ENCODE measurements at regions not wholly inside any gene's neighbourhood (a gene's known extent, or its start where the extent isn't known, plus 50 kb on each side); places are given as distances from the start of the nearest gene placed in this dataset.
A peak's percentile ranks its signal among the peaks of the same experiment; 100 is the strongest.
"Not testable (repeated sequence)": the region's sequence is repeated elsewhere in the genome, so short reads cannot be mapped to it uniquely, and the experiment has no call there.

DNA sequence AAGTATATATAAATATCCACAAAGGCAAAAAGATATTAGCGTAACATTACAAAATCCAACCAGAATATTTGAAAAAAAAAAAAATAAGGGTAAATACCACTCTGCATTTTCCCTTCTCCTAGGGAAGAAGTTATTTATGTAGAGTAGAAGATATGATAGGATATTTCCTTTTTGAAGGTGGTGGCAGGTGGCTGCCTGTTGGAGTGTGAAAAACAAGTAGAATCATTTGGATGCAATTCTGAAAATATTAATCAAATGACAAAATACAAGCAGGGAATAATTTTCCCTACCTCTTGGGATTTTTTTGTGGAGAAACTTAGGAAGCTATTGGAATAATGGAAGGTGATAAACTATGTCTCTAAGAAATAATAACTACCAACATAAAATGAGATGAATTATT, 62.5 kb upstream of the OGFRL1 start:
- Histone ChIP-seq H3K9me3 (no peaks in the 10 kb centered on the region), H3K27me3 (no peaks in the 10 kb centered on the region), H3K36me3 (no peaks in the 10 kb centered on the region), H3K4me1 (no peaks in the 10 kb centered on the region), H3K4me3 (no peak overlapping the region), H3K27ac (no peak overlapping the region)
- no peak for DNase-seq
- intact Hi-C loops (cut with DNase I; ENCODE audit: low total_unique reads): no loop called here
- 88 to 93% (median 92%) methylated on average over 1 of the region's 1 CpG for WGBS, 5 donors
- TF ChIP-seq POLR2AphosphoS5 (IDR thresholded peaks at IDR 0.05) (no peak), POLR2A (IDR thresholded peaks at IDR 0.05) (no peak), EP300 (IDR thresholded peaks at IDR 0.05) (no peak)
- TF ChIP-seq, protein P1, sequence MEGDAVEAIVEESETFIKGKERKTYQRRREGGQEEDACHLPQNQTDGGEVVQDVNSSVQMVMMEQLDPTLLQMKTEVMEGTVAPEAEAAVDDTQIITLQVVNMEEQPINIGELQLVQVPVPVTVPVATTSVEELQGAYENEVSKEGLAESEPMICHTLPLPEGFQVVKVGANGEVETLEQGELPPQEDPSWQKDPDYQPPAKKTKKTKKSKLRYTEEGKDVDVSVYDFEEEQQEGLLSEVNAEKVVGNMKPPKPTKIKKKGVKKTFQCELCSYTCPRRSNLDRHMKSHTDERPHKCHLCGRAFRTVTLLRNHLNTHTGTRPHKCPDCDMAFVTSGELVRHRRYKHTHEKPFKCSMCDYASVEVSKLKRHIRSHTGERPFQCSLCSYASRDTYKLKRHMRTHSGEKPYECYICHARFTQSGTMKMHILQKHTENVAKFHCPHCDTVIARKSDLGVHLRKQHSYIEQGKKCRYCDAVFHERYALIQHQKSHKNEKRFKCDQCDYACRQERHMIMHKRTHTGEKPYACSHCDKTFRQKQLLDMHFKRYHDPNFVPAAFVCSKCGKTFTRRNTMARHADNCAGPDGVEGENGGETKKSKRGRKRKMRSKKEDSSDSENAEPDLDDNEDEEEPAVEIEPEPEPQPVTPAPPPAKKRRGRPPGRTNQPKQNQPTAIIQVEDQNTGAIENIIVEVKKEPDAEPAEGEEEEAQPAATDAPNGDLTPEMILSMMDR (IDR thresholded peaks at IDR 0.05): no peak

DNA sequence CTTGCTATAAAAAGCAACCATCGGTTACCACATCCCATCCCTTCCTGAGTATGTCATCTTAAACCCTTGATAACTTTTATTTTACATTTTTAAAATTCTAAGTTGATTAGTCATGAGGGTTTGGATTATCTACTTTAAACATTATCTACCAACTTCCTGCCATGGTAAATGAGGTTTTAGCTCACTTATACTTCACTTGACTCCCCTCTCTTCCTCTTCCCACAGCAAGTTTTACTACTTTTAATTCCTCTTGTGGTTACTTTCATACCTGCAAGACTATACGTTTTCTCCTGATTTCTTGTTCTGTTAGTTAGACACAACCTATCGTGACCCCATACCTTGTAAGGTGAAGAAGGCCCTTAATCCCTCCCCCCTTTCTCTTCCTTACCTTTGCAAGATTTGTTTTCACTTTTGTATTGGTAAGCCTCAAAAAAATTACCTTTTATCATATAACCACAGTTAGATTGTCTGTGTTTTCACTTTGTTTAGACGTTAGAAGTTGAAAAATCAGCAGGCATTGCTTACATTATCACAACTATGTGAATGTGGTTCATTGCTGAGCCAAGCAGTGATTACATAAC, 60.1 kb upstream of the OGFRL1 start:
- H3K4me1 ChIP-seq: no peaks in the 10 kb centered on the region
- H3K27ac ChIP-seq: no peak overlapping the region
- peak in 1 of 2 donors; percentile 4 for DNase-seq
- no peaks in the 10 kb centered on the region for H3K27me3 ChIP-seq
- no peaks in the 10 kb centered on the region for H3K36me3 ChIP-seq
- WGBS, 5 donors: 50 to 52% (median 52%) methylated on average over 4 of the region's 4 CpGs
- intact Hi-C loops (cut with DNase I; ENCODE audit: low total_unique reads): no loop called here
- H3K9me3 ChIP-seq: no peaks in the 10 kb centered on the region
- no peak for TF ChIP-seq EP300 (IDR thresholded peaks at IDR 0.05)
- TF ChIP-seq POLR2A (IDR thresholded peaks at IDR 0.05): no peak
- TF ChIP-seq, protein P1 (IDR thresholded peaks at IDR 0.05): no peak
- no peak for TF ChIP-seq POLR2AphosphoS5 (IDR thresholded peaks at IDR 0.05)
- no peak overlapping the region for H3K4me3 ChIP-seq

DNA sequence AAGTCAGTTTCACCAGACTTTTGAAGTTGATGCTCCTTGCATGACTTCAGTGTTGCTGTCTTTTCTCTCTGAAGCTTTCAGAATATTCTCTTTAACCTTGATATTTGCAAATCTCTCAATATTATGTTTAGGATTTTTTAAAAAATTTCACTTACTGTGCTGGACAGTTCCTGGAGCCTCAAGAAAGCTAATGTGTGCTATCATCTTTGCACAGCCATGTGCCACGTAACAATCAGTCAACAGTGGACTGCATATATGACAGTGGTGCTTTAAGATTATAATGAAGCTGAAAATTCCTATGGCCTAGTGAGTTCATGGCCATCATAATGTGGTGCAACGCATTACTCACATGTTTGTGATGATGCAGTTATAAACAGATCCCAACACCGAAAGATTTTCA, 59.1 kb upstream of the OGFRL1 start:
- H3K36me3 ChIP-seq: no peaks in the 10 kb centered on the region
- WGBS, 5 donors: 87 to 93% (median 87%) methylated on average over 3 of the region's 3 CpGs
- TF ChIP-seq POLR2AphosphoS5 (IDR thresholded peaks at IDR 0.05) (no peak), EP300 (IDR thresholded peaks at IDR 0.05) (no peak), POLR2A (IDR thresholded peaks at IDR 0.05) (no peak)
- TF ChIP-seq, protein P1 (IDR thresholded peaks at IDR 0.05): no peak

DNA sequence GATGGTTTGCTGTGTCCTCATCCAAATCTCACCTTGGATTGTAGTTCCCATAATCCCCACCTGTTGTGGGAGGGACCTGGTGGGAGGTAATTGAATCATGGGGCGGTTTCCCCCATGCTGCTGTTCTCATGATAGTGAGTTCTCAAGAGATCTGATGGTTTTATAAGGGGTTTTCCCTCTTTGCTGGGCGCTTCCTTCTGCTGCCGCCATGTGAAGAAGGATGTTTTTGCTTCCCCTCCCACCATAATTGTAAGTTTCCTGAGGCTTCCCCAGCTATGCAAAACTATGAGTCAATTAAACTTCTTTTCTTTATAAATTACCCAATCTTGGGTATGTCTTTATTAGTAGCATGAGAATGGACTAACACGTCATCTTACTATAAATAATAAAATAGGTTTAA, 55.7 kb upstream of the OGFRL1 start:
- intact Hi-C loops (cut with DNase I; ENCODE audit: low total_unique reads); DNase-seq; H3K9me3 ChIP-seq; H3K4me1 ChIP-seq; H3K4me3 ChIP-seq; H3K27ac ChIP-seq; H3K27me3 ChIP-seq; H3K36me3 ChIP-seq: not testable (repeated sequence)
- WGBS, 5 donors: 83 to 92% (median 91%) methylated on average over 4 of the region's 4 CpGs

More for the DNA sequence above, 59.1 kb upstream of the OGFRL1 start:
- Histone ChIP-seq H3K4me3 (no peak overlapping the region), H3K4me1 (no peaks in the 10 kb centered on the region), H3K27me3 (no peaks in the 10 kb centered on the region), H3K27ac (no peak overlapping the region), H3K9me3 (no peaks in the 10 kb centered on the region)
- intact Hi-C loops (cut with DNase I; ENCODE audit: low total_unique reads): no loop called here
- DNase-seq: no peak

DNA sequence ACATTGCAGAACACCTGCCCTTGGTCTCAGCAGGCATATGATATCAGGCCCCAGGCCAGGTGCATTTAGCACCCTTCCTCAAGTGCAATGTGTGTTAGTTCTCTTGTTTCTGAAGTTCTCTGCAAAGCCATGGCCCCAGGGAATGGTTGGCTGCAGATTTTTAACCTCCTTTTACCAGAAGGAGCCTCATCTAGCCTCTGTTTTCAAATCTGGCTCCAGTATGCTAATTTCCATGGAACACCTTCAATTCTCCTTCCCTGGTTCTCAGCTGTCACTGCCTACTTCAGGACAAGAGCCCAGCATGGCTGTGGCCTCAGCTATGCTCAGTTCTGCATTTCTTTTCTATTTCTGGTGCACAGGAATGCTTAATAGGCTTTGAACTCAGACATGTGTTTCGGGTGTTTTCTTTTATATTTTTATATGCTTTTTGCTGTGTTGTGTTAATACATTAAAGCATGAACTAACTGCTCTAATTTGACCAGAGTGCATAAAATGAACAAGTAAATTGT, 51.6 kb upstream of the OGFRL1 start:
- no peaks in the 10 kb centered on the region for H3K27me3 ChIP-seq
- H3K4me1 ChIP-seq: no peaks in the 10 kb centered on the region
- WGBS, 5 donors: 83 to 89% (median 84%) methylated on average over 1 of the region's 1 CpG
- no peak overlapping the region for H3K27ac ChIP-seq
- no peaks in the 10 kb centered on the region for H3K36me3 ChIP-seq
- TF ChIP-seq POLR2A (IDR thresholded peaks at IDR 0.05) (no peak), EP300 (IDR thresholded peaks at IDR 0.05) (no peak), POLR2AphosphoS5 (IDR thresholded peaks at IDR 0.05) (no peak)
- TF ChIP-seq, protein P1 (IDR thresholded peaks at IDR 0.05): no peak
- H3K9me3 ChIP-seq: no peaks in the 10 kb centered on the region
- no peak overlapping the region for H3K4me3 ChIP-seq
- no peak for DNase-seq
- intact Hi-C loops (cut with DNase I; ENCODE audit: low total_unique reads): no loop called here
